Panc1 (cell line): ENCODE measurements at regions not wholly inside any gene's neighbourhood (a gene's known extent, or its start where the extent isn't known, plus 50 kb on each side); places are given as distances from the start of the nearest gene placed in this dataset.

Experiments
- ATAC-seq: fragments of 200-7000 bp; cut with Tn5 transposase; 2 replicates; pipeline ENCODE4 v1.9.1; 2020; ENCODE audit warnings: mild to moderate bottlenecking, moderate library complexity
- BruUV-seq: library from RNA; stranded (reverse); fragments of 400-500 nt; replicated peaks from 2 replicates; lab custom pipeline; 2021; lab: Mats Ljungman, UMichigan
- CTCF ChIA-PET: fragments of 300-600 bp; sonication (Branson Sonifier 250); formaldehyde crosslinking; loops from one replicate; lab custom pipeline; 2022; ENCODE audit warnings: antibody characterized with exemption; lab: Charles Lee
- POLR2A ChIA-PET: fragments of 300-600 bp; sonication (Branson Sonifier 250); formaldehyde crosslinking; loops from one replicate; lab custom pipeline; 2022; ENCODE audit warnings: antibody characterized with exemption; lab: Charles Lee
- DNase-seq: peaks from one replicate; pipeline ENCODE4 v3.0.0-alpha.2; 2010; ENCODE audit warnings: low read depth, low spot score
- H3K27ac ChIP-seq: 2 replicates; pipeline ENCODE4 v1.5.1; 2011; ENCODE audit warnings: mild to moderate bottlenecking, low read length, inconsistent platforms
- H3K27me3 ChIP-seq: fragments of 200-500 bp; sonication (Bioruptor generic); 2 replicates; pipeline ENCODE4 v1.6.0; 2014; ENCODE audit warnings: low read length, inconsistent platforms; ENCODE audit not compliant: control insufficient read depth, insufficient read depth
- H3K36me3 ChIP-seq: fragments of 200-500 bp; sonication (Bioruptor generic); 2 replicates; pipeline ENCODE4 v1.5.1; 2014; ENCODE audit warnings: inconsistent platforms, mild to moderate bottlenecking, low read length, moderate library complexity; ENCODE audit not compliant: control insufficient read depth, insufficient read depth
- H3K4me1 ChIP-seq: 2 replicates; pipeline ENCODE4 v1.5.1; 2011; ENCODE audit warnings: inconsistent platforms, mild to moderate bottlenecking, low read length, moderate library complexity; ENCODE audit not compliant: control insufficient read depth, insufficient read depth
- H3K4me3 ChIP-seq, 2 experiments: 2 replicates each; pipeline ENCODE4 v1.5.1; 2011 to 2012; ENCODE audit warnings: low read depth in 2 of 2, low read length in 2 of 2, mild to moderate bottlenecking in 2 of 2, inconsistent platforms in 1 of 2, moderate library complexity in 1 of 2
- H3K9me3 ChIP-seq: fragments of 200-500 bp; sonication (Bioruptor generic); 2 replicates; pipeline ENCODE4 v1.5.1; 2014; ENCODE audit warnings: low read depth, mild to moderate bottlenecking, inconsistent platforms, low read length, moderate library complexity; ENCODE audit not compliant: control insufficient read depth, insufficient read depth
- CTCF ChIP-seq: fragments of 450-650 bp; IDR thresholded peaks from 2 replicates; pipeline ENCODE4 v1.5.1; 2017; ENCODE audit warnings: mild to moderate bottlenecking
- POLR2AphosphoS5 ChIP-seq: IDR thresholded peaks from 2 replicates; pipeline ENCODE4 v1.6.1; 2012; ENCODE audit warnings: mild to moderate bottlenecking, low read depth, low read length, moderate library complexity
- REST ChIP-seq, 2 experiments: IDR thresholded peaks; 2 replicates each; pipeline ENCODE4 v1.6.1; 2011 to 2012; ENCODE audit warnings: low read depth in 2 of 2, control low read depth in 1 of 2, low read length in 1 of 2, mild to moderate bottlenecking in 1 of 2, moderate library complexity in 1 of 2; ENCODE audit not compliant: insufficient read depth in 1 of 2
- SIN3A ChIP-seq: IDR thresholded peaks from 2 replicates; pipeline ENCODE4 v1.6.1; 2012; ENCODE audit warnings: low read depth, mild to moderate bottlenecking, low read length, moderate library complexity, borderline replicate concordance; ENCODE audit not compliant: insufficient read depth
- TCF7L2 ChIP-seq: IDR thresholded peaks from 2 replicates; pipeline ENCODE4 v1.6.1; 2011; ENCODE audit warnings: mild to moderate bottlenecking, low read depth, low read length, inconsistent platforms
- in situ Hi-C: cut with HindIII; loops from 2 replicates; pipeline ENCODE4 v1.10.0; 2016; ENCODE audit warnings: low sequenced_read_pairs, low pct_unique_long_range_greater_than_20kb
- intact Hi-C: fragments of 100-400 bp; cut with micrococcal nuclease; formaldehyde crosslinking; loops from one replicate; pipeline ENCODE4 v1.10.0; 2022; ENCODE audit not compliant: unreplicated experiment

GRCh38 chr9:107991581-107991980, 502.0 kb upstream of the KLF4 start:
- Histone ChIP-seq H3K4me1 (no peaks in the 10 kb centered on the region), H3K27me3 (no peaks in the 10 kb centered on the region), H3K27ac (no peak overlapping the region), H3K9me3 (no peaks in the 10 kb centered on the region), H3K36me3 (no peaks in the 10 kb centered on the region), H3K4me3 (no peak overlapping the region)
- in situ Hi-C loops = no loop called here
- DNase-seq (no peak), ATAC-seq (no peak)
- POLR2A ChIA-PET = no interaction called here
- BruUV-seq = no TSS peak
- intact Hi-C loops = no loop called here
- CTCF ChIA-PET = no interaction called here
- no peak for TF ChIP-seq SIN3A
- no peak for TF ChIP-seq REST (IDR thresholded peaks at IDR 0.05; ENCODE audit: insufficient read depth in 1 of 2, low read depth in 2 of 2, low read length in 1 of 2)
- no peak for TF ChIP-seq TCF7L2
- no peak for TF ChIP-seq CTCF
- no peak for TF ChIP-seq POLR2AphosphoS5

GRCh38 chr9:107989544-107989943, 500.0 kb upstream of the KLF4 start:
- intact Hi-C loops = no loop called here
- in situ Hi-C loops = no loop called here
- no peak for ATAC-seq
- H3K27me3 ChIP-seq = no peaks in the 10 kb centered on the region
- POLR2A ChIA-PET = no interaction called here
- no peak overlapping the region for H3K27ac ChIP-seq
- BruUV-seq = no TSS peak
- no peak for TF ChIP-seq SIN3A
- TF ChIP-seq POLR2AphosphoS5 = no peak
- no peak for TF ChIP-seq CTCF
- TF ChIP-seq TCF7L2 = no peak
- no peak for TF ChIP-seq REST (IDR thresholded peaks at IDR 0.05; ENCODE audit: insufficient read depth in 1 of 2, low read depth in 2 of 2, low read length in 1 of 2)
- CTCF ChIA-PET = no interaction called here
- no peaks in the 10 kb centered on the region for H3K36me3 ChIP-seq
- DNase-seq = no peak
- H3K9me3 ChIP-seq = no peaks in the 10 kb centered on the region
- H3K4me3 ChIP-seq = no peak overlapping the region
- no peaks in the 10 kb centered on the region for H3K4me1 ChIP-seq
